ENCODE measurements at regions not wholly inside any gene's neighbourhood (a gene's known extent, or its start where the extent isn't known, plus 50 kb on each side); places are given as distances from the start of the nearest gene placed in this dataset.

DNA sequence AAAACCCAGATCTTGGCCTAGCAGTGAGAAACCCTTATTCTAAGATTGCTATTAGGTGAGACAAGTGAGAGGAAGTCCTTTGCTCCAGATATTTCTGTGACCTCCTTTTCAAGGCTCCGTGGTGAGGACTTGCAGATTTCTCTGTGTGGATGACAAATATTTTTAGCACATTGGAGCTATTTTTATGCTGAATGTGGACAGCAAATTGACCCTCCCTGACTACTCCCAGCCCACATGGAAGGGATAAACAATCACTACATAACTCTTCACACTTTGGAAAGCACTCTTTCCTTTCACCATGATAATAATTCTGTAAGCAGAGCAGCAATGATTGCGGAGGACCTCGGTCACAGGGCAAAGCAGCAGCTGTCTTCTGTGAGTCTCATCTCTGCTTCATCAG is 88.0 kb upstream of the ADGRF1 start:
- Histone ChIP-seq H2BK12ac (ENCODE audit: low read depth, low read length) (no peak overlapping the region), H4K91ac (replicated peaks; ENCODE audit: insufficient read length, low read length) (no peak overlapping the region), H3K56ac (replicated peaks; ENCODE audit: insufficient read length, low read depth, low read length) (no peak overlapping the region), H2AFZ (ENCODE audit: low read length) (no peak overlapping the region), H3K4me1 (replicated peaks in 1 of 4; ENCODE audit: control insufficient read depth in 3 of 4, insufficient read depth in 4 of 4, low read length in 3 of 4) (peaks cover 0 to 13% (median 6%) of the 10 kb centered on the region in 4 experiments; a peak in 4 of 7 replicates), H2BK20ac (ENCODE audit: low read length) (no peak overlapping the region), H4K5ac (ENCODE audit: insufficient read length, low read depth, low read length) (no peak overlapping the region), H3K4ac (replicated peaks; ENCODE audit: insufficient read length, low read depth, low read length) (no peak overlapping the region), H3K79me1 (ENCODE audit: low read depth, low read length) (no peaks in the 10 kb centered on the region), H3K36me3 (ENCODE audit: control insufficient read depth in 2 of 4, insufficient read depth in 4 of 4, low read length in 3 of 4) (no peaks in the 10 kb centered on the region), H3K14ac (ENCODE audit: insufficient read length) (no peak overlapping the region), H3K23me2 (ENCODE audit: low read depth, low read length) (no peaks in the 10 kb centered on the region; the same call in 1 of the 2 replicates), H3K9me3 (ENCODE audit: insufficient read depth in 2 of 2, low read depth in 1 of 2, low read length in 1 of 2) (no peaks in the 10 kb centered on the region), H2AK5ac (ENCODE audit: low read depth, low read length) (no peak overlapping the region), H3K27ac (ENCODE audit: low read depth, low read length) (no peak overlapping the region), H3K4me2 (ENCODE audit: insufficient read depth in 1 of 2, low read depth in 2 of 2, low read length in 2 of 2) (no peak overlapping the region), H3K4me3 (ENCODE audit: extremely low read depth in 1 of 4, insufficient read depth in 2 of 4, low read depth in 3 of 4, low read length in 4 of 4) (no peak overlapping the region), H3K18ac (ENCODE audit: extremely low read depth, low read length) (no peak overlapping the region), H4K20me1 (replicated peaks in 1 of 2; ENCODE audit: control insufficient read depth in 1 of 2, insufficient read depth in 2 of 2, low read length in 2 of 2) (no peaks in the 10 kb centered on the region), H2BK15ac (ENCODE audit: low read length) (no peak overlapping the region), H3K9ac (replicated peaks in 1 of 4; ENCODE audit: extremely low read depth in 1 of 4, low read depth in 3 of 4, low read length in 3 of 4) (no peak overlapping the region), H3K79me2 (ENCODE audit: control insufficient read depth in 1 of 2, insufficient read depth in 2 of 2, low read length in 2 of 2) (no peaks in the 10 kb centered on the region), H4K8ac (ENCODE audit: extremely low read depth, insufficient read depth, low read length) (no peak overlapping the region), H3K23ac (ENCODE audit: insufficient read length) (no peak overlapping the region), H2BK120ac (replicated peaks; ENCODE audit: low read depth, low read length) (no peak overlapping the region), H3K27me3 (replicated peaks in 1 of 4; ENCODE audit: control insufficient read depth in 3 of 4, extremely low read depth in 1 of 4, insufficient read depth in 3 of 4, low read length in 3 of 4) (no peaks in the 10 kb centered on the region), H2BK5ac (ENCODE audit: low read depth, low read length) (no peak overlapping the region)
- 95% methylated on average over 3 of the region's 3 CpGs; no CpG with 5 or more reads in 1 of the 2 experiments for WGBS, 2 experiments (ENCODE audit: extremely low coverage in 1 of 2, insufficient coverage in 1 of 2, insufficient read length in 1 of 2, insufficient replicate concordance in 2 of 2, low coverage in 1 of 2, low lambda C conversion rate in 2 of 2, missing lambda C conversion rate in 1 of 2)
- DNase-seq (ENCODE audit: low read depth in 1 of 2, low spot score in 2 of 2) (no peak), FAIRE-seq (no peak)
- POLR2A ChIA-PET (ENCODE audit: partially characterized antibody), result interaction anchor here (1.0 kb wide), 1 partner anchor 8 kb away, joined by 3 read pairs; no protein-coding TSS in a partner anchor
- CTCF ChIA-PET (ENCODE audit: partially characterized antibody), result no interaction called here
- TF ChIP-seq JUND (IDR thresholded peaks at IDR 0.05; ENCODE audit: low read length) (no peak), GABPA (IDR thresholded peaks at IDR 0.05; ENCODE audit: borderline replicate concordance, insufficient read depth, low read length) (no peak), ZNF274 (IDR thresholded peaks at IDR 0.05; ENCODE audit: borderline replicate concordance, extremely low read depth, low read length) (no peak), BACH1 (IDR thresholded peaks at IDR 0.05; ENCODE audit: low read length) (no peak), RFX5 (IDR thresholded peaks at IDR 0.05; ENCODE audit: borderline replicate concordance, low read depth, low read length) (no peak), NRF1 (IDR thresholded peaks at IDR 0.05; ENCODE audit: low read depth, low read length) (no peak), RXRA (IDR thresholded peaks at IDR 0.05; ENCODE audit: insufficient read depth, low read depth, low read length) (no peak), SP1 (IDR thresholded peaks at IDR 0.05; ENCODE audit: low read depth, low read length) (no peak), TAF7 (optimal IDR thresholded peaks at IDR 0.05; ENCODE audit: borderline replicate concordance, low read depth, low read length) (no peak), CHD1 (IDR thresholded peaks at IDR 0.05; ENCODE audit: low read depth, low read length) (no peak), CHD2 (IDR thresholded peaks at IDR 0.05; ENCODE audit: low read length) (no peak), FOSL1 (IDR thresholded peaks at IDR 0.05; ENCODE audit: insufficient read depth, low read depth, low read length) (no peak), EGR1 (IDR thresholded peaks at IDR 0.05; ENCODE audit: borderline replicate concordance, low read depth, low read length) (no peak)
- TF ChIP-seq, protein P1, sequence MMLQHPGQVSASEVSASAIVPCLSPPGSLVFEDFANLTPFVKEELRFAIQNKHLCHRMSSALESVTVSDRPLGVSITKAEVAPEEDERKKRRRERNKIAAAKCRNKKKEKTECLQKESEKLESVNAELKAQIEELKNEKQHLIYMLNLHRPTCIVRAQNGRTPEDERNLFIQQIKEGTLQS (IDR thresholded peaks at IDR 0.05; ENCODE audit: insufficient read depth, low read depth, low read length), result no peak
- TF ChIP-seq, protein P2, sequence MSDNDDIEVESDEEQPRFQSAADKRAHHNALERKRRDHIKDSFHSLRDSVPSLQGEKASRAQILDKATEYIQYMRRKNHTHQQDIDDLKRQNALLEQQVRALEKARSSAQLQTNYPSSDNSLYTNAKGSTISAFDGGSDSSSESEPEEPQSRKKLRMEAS (IDR thresholded peaks at IDR 0.05), result no peak
